SK-N-MC (cell line): ENCODE measurements at regions not wholly inside any gene's neighbourhood (a gene's known extent, or its start where the extent isn't known, plus 50 kb on each side); places are given as distances from the start of the nearest gene placed in this dataset.
A peak's percentile ranks its signal among the peaks of the same experiment; 100 is the strongest.

Experiments used
- DNase-seq: peaks from one replicate; pipeline ENCODE4 v3.0.0-alpha.2; 2011; ENCODE audit warnings: low read depth, low spot score
- H3K27ac ChIP-seq: fragments of 200-600 bp; sonication (generic); 2 replicates; pipeline ENCODE4 v1.5.1; 2016; ENCODE audit warnings: mixed run types
- H3K36me3 ChIP-seq: fragments of 200-600 bp; sonication (generic); 2 replicates; pipeline ENCODE4 v1.6.1; 2017; ENCODE audit warnings: antibody characterized with exemption, low read length, mixed read lengths; ENCODE audit not compliant: insufficient read depth
- H3K4me3 ChIP-seq: fragments of 200-600 bp; sonication (generic); 2 replicates; pipeline ENCODE4 v1.5.1; 2016
- H3K9ac ChIP-seq: fragments of 200-600 bp; sonication (generic); 2 replicates; pipeline ENCODE4 v1.8.0; 2017; ENCODE audit warnings: mixed run types, mixed read lengths; ENCODE audit not compliant: insufficient read length
- H3K9me3 ChIP-seq: fragments of 200-600 bp; sonication (generic); 2 replicates; pipeline ENCODE4 v1.6.1; 2017; ENCODE audit warnings: low read depth, mild to moderate bottlenecking, antibody characterized with exemption, low read length, moderate library complexity, mixed read lengths
- EZH2 ChIP-seq: fragments of 200-600 bp; sonication (generic); IDR thresholded peaks from one replicate; pipeline ENCODE4 v1.6.1; 2017; ENCODE audit warnings: antibody characterized with exemption
- FOXP2 ChIP-seq: optimal IDR thresholded peaks from 2 replicates; pipeline ENCODE3; 2011; ENCODE audit warnings: mild to moderate bottlenecking, moderate library complexity; ENCODE audit not compliant: insufficient read depth; ENCODE audit errors: extremely low read length, control extremely low read depth
- POLR2AphosphoS5 ChIP-seq: IDR thresholded peaks from 2 replicates; pipeline ENCODE4 v1.6.1; 2012; ENCODE audit warnings: mild to moderate bottlenecking, low read depth, low read length, borderline replicate concordance

DNA sequence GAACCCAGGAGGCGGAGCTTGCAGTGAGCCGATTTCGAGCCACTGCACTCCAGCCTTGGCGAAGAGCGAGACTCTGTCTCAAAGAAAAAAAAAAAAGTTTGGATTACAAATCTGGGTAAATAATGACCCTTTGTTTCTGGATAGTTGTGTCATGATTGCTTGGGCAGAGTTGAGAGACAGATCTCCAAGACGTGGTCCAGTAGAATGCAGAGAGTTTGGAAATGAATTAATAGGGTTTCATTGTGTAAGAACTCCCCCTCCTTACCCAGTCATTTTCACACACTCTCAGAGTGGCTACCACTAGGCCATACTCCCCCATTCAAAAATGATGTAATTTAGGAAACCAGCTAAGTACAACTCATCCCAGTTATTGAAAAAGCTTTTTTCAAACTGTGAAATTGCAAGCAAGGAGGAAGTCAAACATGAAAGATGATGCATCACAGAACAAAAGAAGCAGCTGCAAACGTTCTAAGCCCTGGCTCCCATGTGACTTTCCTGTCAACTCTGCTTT, 1331.9 kb downstream of the AACS start:
- no peak overlapping the region for H3K27ac ChIP-seq
- H3K4me3 ChIP-seq = no peak overlapping the region
- no peak overlapping the region for H3K9ac ChIP-seq
- H3K36me3 ChIP-seq = no peaks in the 10 kb centered on the region
- TF ChIP-seq EZH2 (no peak), FOXP2 (no peak), POLR2AphosphoS5 (no peak)
- no peak for DNase-seq
- no peaks in the 10 kb centered on the region for H3K9me3 ChIP-seq

DNA sequence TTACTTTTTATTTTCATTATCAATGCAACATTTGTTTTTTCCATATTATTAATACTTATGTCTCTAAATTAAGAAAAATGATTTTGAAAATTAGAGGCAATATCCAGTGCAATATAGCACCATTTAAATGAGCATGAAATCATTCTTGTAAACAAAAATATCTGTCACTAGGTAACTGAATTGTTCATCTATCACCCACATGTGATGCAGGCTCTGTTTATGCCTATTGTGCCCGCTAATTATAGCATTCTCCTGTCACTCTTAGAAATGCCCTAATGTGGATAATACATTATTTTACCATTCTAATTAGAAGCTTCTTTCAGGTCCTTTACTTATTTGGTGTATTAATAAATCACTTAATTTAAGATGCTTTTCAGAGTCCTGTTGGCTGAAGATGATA, 1332.4 kb downstream of the AACS start:
- Histone ChIP-seq H3K36me3 (no peaks in the 10 kb centered on the region), H3K9me3 (no peaks in the 10 kb centered on the region), H3K9ac (no peak overlapping the region), H3K27ac (no peak overlapping the region), H3K4me3 (no peak overlapping the region)
- DNase-seq = no peak
- TF ChIP-seq EZH2 (no peak), POLR2AphosphoS5 (no peak), FOXP2 (no peak)

DNA sequence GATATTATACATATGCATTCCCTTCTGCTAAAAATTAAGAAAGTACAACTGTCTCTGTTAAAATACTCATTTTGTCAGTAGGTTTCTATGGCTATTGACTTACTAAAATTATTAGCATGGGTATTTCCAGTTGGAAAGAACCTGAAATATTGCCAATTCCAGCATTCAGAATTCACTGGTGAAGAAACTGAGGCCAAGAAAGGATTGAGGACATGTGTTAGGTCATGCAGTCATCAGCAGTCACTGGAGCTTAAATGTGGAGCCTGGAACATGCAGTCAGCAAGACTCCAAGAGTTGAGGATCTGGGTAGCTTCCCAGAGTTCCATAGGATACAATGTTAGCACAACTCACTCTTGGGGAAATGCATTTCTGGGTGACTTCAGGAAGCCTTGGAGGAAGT, 1335.6 kb downstream of the AACS start:
- no peak overlapping the region for H3K9ac ChIP-seq
- DNase-seq = no peak
- TF ChIP-seq EZH2 = no peak
- no peak for TF ChIP-seq FOXP2
- TF ChIP-seq POLR2AphosphoS5 = no peak

DNA sequence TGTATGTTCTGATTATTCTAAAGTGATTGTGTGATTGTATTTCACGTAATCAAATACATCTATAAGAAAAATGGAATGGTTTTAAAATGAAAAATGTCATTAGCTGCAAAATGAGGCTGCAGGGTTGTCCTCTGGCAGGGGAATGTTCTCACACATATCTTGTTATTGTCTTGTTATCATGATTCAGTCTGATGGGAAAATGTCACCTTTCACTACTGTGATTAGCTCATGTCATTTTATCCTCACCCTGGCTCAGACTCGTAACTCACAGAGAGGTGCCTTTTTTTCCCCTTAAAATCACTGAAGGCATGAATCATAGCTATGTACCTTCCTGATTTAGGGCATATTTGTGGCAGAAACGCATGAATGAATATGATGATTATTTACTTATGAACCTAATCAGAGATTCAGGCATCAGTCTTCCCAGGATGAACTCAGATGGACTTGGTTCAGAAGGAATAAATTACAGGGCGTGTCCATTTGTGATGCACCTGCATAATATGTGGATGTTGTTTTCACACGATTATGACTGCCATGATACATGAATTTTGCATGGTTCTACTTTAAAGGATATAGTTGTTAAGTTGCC, 1339.2 kb downstream of the AACS start:
- no peaks in the 10 kb centered on the region for H3K9me3 ChIP-seq
- no peak for DNase-seq
- no peak overlapping the region for H3K9ac ChIP-seq
- no peaks in the 10 kb centered on the region for H3K36me3 ChIP-seq
- no peak overlapping the region for H3K27ac ChIP-seq
- TF ChIP-seq POLR2AphosphoS5 = no peak
- TF ChIP-seq FOXP2 = no peak
- no peak for TF ChIP-seq EZH2
- no peak overlapping the region for H3K4me3 ChIP-seq

More for the DNA sequence above, 1335.6 kb downstream of the AACS start:
- Histone ChIP-seq H3K9me3 (no peaks in the 10 kb centered on the region), H3K36me3 (no peaks in the 10 kb centered on the region), H3K27ac (no peak overlapping the region), H3K4me3 (no peak overlapping the region)

DNA sequence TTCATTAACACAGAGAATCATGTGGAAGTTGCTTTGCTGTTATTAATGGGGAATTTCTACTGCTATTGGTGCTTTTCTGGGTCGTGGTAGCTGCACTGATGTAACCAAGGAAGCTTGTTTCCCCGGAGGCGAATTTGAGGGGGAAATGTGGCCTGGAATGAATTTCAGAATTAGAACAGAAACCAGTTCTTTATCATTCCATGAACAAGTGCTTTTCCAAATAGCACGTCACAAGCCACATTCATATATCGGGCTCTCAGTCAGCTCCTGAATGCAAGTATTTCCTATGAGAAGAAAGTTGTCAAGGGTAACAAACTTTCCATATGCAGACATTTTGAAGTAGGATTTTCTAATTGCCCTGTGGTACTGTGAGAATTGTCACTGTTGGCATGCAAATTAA, 1353.2 kb downstream of the AACS start:
- Histone ChIP-seq H3K4me3 (peak overlapping the region; percentile 34), H3K27ac (peak overlapping the region; percentile 75), H3K9me3 (no peaks in the 10 kb centered on the region; the same call in 1 of the 2 replicates), H3K36me3 (no peaks in the 10 kb centered on the region), H3K9ac (peak overlapping the region; percentile 1)
- peak; percentile 94 for DNase-seq
- no peak for TF ChIP-seq EZH2
- peak; percentile 51 for TF ChIP-seq FOXP2

DNA sequence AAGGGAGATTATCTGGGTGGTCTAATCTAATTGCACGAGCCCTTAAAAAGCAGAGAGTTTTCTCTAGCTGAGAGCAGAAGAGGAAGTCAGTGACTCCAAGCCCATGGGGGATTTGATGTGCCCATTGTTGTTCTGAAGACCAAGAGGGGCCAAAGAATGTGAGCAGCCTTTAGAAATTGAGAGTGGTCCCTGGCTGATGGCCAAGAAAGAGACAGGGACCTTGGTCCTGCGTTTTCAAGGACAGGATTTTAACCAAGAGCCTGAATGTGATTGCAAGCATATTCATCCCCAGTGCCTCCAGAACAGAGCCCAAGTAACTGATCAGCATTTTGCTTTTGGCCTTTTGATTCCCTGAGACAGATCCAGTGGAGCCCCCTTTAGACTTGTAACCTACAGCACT, 1353.9 kb downstream of the AACS start:
- H3K9me3 ChIP-seq = no peaks in the 10 kb centered on the region; the same call in 1 of the 2 replicates
- peak overlapping the region; percentile 75 for H3K27ac ChIP-seq
- TF ChIP-seq POLR2AphosphoS5 (no peak), FOXP2 (no peak), EZH2 (no peak)

DNA sequence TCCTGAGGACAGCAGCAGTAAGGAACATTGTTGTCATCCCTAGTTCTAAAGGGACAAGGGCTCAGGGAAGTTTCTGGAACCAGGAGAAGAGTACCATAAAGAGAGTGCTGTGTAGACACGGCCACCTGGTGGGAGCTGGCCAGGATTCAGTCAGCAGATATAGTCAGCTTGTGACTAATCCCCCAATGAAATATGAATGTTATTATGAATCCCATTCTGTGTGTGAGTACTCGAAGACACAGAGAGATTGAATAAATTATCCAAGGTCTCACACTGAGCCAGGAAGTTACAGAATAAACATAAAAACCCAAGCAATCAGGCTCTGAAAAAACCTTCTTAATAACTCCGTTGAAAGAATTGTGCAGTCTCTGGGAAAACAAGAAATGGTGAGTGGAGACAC, 1359.5 kb downstream of the AACS start:
- peak; percentile 55; the same call in 1 of the 2 replicates for TF ChIP-seq POLR2AphosphoS5
- TF ChIP-seq FOXP2 = no peak
- no peak for TF ChIP-seq EZH2
- Histone ChIP-seq H3K9ac (no peak overlapping the region), H3K4me3 (peak overlapping the region; percentile 59), H3K9me3 (no peaks in the 10 kb centered on the region), H3K36me3 (no peaks in the 10 kb centered on the region), H3K27ac (peak overlapping the region; percentile 6; the same call in 1 of the 2 replicates)
- DNase-seq = peak; percentile 93

More for the DNA sequence above, 1353.9 kb downstream of the AACS start:
- no peak overlapping the region for H3K9ac ChIP-seq
- DNase-seq = no peak
- H3K36me3 ChIP-seq = no peaks in the 10 kb centered on the region
- H3K4me3 ChIP-seq = peak overlapping the region; percentile 34

DNA sequence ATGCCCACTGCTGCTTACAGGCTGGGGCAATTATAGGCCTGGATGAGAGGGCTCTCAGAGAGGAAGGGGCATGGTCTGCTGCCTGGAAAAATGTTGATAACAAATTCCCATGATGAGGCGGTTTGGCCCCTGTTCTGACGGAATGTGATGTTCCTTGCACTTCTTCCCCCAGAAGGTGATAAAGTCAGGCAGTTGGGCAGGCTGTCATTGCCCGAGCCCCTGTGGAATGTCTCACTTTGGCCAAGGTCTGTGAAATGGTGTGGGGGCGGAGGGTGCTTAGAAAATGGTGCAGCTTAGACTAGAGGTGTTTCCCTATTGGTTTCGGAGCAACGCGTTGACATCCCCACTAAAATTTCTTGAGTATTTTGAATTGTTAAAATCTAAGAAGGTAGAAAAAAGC, 1360.0 kb downstream of the AACS start:
- DNase-seq = no peak
- no peaks in the 10 kb centered on the region for H3K36me3 ChIP-seq
- H3K9me3 ChIP-seq = no peaks in the 10 kb centered on the region
- H3K4me3 ChIP-seq = peak overlapping the region; percentile 59
- H3K9ac ChIP-seq = no peak overlapping the region
- peak overlapping the region; percentile 6; the same call in 1 of the 2 replicates for H3K27ac ChIP-seq
- TF ChIP-seq FOXP2 (no peak), EZH2 (no peak), POLR2AphosphoS5 (no peak)
